ENCODE measurements at regions not wholly inside any gene's neighbourhood (a gene's known extent, or its start where the extent isn't known, plus 50 kb on each side); places are given as distances from the start of the nearest gene placed in this dataset.
"Not testable (repeated sequence)": the region's sequence is repeated elsewhere in the genome, so short reads cannot be mapped to it uniquely, and the experiment has no call there.

DNA sequence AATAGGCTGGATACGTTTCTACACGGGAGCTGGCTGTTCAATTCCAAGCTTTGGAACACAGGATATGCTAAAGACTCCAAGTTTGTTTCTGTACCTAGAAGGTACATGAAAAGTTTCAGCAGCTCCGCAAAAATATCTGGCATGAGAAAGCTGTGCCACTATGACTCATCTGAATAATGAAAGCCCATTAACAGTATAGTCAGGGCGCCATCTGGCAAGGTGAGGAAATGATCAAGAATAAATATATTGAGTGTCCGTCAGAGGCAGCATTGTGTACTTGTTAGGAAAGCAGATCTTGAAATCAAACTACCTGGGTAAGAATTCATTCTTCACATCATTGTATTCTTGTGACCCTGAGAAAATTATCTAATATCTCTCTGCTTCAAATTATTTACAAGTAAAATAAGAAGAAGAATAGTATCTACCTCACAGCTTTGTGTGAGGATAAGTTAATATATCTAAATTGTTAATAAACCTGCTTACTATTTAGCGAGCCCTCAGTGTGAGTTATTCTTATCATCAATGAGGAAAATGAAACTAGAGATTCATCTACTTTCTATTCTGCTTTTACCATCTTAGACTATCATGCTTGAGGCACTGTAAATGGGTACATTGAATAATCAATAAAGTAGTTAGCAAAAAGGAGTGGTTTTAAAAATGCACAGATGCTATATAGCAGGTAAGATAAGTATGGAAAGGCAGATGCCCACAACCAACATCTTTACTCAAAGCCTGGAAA, 53.5 kb downstream of the FSCB start:
- DNase-seq (ENCODE audit: low read depth, low spot score): no peak

DNA sequence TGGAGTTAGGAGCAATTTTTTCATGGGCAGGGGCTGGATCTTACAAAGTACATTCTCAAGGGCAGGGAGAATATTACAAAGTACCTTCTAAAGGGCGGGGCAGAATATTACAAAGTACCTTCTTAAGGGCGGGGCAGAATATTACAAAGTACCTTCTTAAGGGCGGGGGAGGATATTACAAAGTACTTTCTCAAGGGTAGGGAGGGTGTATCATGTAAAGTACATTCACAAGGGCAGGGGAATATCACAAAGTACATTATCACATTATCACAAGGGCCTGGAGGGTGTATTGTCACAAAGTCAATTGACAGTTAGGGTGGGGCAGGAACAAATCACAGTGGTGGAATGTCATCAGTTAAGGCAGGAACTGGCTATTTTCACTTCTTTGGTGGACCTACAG, 56.9 kb downstream of the FSCB start:
- not testable (repeated sequence) for DNase-seq (ENCODE audit: low read depth, low spot score)

DNA sequence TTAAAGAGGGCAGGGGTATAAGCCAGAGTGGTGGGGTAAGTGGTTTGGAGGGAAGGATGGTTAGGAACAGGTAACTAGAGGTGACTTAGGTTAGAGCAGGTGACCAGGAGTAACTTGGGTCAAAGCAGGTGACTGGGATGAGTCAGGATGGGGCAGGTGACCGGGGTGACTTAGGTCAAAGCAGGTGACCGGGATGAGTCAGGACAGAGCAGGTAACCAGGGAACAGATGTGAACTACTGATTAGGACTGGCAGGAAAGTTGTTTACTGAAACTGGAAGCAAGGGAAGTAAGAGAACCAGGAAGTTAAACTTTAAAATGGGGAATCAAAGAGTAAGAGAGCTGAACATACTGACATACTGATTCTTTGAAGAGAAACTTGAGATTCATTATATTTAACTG, 57.4 kb downstream of the FSCB start:
- no peak for DNase-seq (ENCODE audit: low read depth, low spot score)

DNA sequence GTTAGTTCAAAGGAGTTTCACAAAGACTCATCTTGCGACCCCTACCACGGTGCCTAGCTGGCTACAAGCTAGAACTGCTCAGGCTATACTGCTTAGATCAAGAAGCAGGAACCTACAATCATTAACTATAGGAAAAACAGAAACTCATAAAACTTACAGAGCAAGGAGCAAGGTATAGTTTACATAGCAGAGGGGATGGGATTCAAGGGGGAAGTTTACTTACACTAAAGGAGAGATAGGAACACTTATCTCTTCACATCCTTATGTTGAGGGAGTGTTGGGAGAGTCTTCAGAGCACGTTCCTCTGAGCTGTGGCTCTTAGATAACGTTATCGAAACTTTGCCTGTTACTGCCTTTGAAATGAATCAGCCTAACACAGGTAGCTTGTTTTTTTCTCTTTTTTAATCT, 58.1 kb downstream of the FSCB start:
- no peak for DNase-seq (ENCODE audit: low read depth, low spot score)

DNA sequence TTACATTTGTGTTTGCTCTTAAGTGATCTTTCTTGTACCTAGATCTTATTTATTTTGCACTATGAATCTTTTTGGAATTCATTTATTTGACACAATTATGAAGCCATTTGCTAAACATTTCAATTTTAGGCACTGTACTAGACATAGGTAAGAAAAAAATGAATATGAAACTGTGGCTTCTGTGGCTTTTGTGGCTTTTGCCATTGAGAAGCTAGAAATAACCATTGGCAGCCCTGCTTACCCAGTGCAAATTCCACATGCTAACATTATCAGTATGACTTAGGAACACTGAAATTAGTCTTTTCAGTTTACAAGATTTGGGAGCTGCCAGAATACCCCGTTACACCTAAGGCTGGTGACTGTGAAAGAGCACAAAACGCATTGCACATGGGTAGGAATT, 60.1 kb downstream of the FSCB start:
- DNase-seq (ENCODE audit: low read depth, low spot score): no peak

DNA sequence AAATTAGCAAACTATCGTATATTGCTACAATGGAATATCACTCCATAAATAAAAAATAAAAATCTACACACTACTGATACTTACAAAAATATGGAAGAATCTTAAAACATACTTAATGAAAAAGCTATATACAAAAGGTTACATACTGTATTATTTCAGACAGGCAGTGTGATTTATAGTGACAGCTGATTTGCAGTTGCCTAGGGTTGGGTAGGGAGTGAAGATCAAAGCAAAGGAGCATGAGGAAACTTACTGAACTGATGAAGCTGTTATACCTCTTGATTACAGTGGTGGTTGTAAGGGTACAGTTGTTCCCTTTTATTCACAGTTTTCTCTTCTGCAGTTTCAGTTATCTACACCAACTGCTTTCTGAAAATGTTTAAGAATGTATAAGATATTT, 62.6 kb downstream of the FSCB start:
- no peak for DNase-seq (ENCODE audit: low read depth, low spot score)

DNA sequence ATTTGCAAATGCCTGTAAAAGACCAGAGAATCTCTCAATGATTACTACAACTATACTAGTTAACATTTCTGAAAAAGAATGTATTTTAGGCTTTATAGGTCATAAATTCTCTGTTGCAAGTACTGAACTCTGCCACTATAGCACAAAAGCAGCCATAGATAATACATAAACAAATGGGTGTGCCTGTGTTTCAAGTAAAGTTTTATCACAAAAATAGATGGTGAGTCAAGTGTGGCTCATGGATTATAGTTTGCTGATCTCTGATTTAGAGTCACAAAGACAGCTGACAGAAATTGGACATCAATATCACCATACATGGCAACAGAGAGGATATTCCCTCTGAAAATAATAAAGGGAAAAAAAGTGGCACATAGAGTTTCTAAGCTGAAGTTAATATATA, 68.1 kb downstream of the FSCB start:
- DNase-seq (ENCODE audit: low read depth, low spot score): no peak

DNA sequence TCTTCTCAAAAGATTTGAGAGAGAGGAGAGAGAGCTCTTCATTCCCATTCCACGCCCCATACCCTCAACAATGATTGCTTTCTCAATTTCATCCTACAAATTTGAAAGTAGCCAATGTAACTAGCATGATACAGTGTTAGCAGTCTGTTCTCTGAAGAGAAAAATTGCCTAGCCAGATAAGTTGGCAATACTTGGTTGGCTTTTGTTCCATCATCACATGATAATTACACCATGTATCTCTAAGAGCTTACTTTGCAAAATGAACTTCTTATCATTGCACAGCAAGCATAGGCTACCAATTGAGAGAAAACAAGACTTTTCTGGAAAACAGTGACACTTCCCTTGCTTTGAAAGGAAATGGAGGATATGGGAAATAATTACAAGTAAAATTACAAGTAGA, 68.9 kb downstream of the FSCB start:
- DNase-seq (ENCODE audit: low read depth, low spot score): no peak

DNA sequence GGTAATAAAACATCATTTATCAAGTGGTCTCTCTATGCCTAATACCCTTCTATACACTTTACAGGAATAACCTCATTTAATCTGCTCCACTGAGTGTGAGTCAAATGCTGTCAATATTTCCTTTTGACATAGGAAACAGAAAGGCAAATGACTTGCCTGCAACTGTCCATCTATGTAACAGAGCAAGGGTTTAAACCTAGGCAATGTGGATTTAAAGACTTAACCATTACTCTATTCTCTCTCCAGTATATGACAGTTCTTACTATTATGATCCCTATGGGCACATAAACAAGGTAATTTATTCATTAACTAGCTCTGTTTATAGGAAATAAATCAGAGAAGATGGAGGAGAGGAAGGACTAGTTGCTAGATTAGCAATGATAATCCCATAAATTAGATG, 70.6 kb downstream of the FSCB start:
- no peak for DNase-seq (ENCODE audit: low read depth, low spot score)

DNA sequence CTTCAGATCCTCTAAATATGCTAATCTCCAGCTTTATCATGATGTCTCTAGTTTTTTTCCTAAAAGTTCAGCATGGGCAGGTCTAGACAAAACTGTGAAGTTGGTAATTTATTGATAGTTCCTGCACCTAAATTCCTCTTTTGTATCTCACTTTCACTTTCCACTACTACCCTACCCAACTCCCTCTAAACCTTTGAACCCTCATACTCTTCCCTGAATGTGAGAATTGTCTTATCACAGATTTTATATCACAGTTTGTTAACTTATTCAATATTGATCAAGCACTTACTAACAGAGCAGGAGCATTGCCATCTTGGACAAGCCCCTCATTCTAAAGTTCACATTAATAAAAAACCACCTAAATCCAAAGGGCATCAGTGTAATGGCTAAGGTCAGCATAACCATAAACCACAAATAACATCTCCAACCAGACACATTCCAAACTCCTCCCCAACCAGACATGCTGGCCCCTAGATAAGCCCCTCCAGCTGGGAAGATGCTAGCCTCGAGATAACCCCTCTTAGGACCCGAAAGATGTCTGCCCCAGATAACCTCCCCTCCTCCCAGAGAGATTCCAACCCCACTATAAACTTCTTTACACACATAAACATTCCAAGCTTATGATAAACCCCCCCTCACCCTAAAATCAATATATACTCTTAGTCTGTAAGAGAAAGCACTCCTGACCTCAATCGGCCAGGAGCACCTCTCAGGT, 78.7 kb downstream of the FSCB start:
- no peak for DNase-seq (ENCODE audit: low read depth, low spot score)

DNA sequence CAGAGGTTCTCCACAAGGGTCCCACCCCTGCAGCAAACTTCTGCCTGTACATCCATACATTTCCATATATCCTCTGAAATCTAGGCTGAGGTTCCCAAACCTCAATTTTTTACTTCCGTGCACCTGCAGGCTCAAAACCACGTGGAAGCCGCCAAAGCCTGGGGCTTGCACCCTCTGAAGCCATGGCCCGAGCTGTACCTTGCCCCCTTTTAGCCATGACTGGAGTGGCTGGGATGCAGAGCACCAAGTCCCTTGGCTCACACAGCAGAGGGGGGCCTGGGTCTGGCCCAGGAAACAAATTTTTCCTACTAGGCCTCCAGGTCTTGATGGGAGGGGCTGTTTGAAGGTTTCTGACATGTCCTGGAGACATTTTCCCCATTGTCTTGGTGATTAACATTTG, 84.4 kb downstream of the FSCB start:
- no peak for DNase-seq (ENCODE audit: low read depth, low spot score)

DNA sequence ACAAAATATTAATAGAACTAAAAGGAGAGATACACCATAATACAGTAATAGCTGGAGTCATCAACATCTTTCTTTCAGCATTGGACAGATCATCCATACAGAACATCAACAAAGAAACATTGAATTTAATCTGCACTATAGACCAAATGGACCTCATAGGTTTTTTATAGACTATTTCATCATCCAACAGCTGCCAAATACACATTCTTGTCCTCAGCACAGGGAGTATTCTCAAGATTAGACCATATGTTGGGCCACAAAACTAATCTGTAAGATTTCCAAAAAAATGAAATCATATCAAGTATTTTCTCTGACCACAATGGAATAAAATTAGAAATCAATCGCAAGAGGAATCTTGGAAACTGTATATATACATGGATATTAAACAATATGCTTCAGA, 86.9 kb downstream of the FSCB start:
- no peak for DNase-seq (ENCODE audit: low read depth, low spot score)

DNA sequence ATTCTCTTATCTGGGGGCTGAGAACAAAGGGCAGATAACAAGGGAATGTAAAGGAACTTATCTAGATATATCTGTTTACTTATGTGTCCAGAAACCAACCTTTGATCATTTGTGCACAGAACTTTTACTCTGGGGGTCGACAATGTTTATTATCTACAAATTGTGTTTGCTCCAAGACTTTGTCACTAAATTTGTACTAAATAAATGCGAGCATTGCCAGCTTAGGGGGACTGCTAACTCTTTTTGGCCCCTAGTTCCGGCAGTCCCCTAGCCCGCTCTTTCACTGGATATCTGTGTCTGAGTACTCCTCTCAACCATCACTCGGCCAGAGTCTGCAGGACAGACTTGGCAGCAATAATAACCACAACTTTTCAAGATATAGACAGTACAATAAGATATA, 88.2 kb downstream of the FSCB start:
- no peak for DNase-seq (ENCODE audit: low read depth, low spot score)

DNA sequence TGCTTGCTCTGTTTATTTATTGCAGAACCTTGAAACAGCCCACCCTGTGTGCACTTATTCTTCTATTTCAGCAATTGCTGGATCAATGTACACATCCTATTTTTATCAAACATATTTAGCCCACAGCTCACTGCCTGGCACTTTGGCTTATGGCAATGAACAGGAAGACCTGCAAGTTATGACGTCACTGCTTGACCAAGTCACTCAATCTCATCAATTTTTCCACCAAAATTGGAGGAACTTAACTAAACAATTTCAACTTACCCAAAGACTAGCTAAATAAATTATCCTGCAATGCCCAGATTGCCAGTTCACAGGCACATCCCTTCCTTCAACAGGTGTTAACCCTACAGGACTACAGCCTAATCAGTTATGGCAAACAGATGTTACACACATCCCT, 89.3 kb downstream of the FSCB start:
- no peak for DNase-seq (ENCODE audit: low read depth, low spot score)

DNA sequence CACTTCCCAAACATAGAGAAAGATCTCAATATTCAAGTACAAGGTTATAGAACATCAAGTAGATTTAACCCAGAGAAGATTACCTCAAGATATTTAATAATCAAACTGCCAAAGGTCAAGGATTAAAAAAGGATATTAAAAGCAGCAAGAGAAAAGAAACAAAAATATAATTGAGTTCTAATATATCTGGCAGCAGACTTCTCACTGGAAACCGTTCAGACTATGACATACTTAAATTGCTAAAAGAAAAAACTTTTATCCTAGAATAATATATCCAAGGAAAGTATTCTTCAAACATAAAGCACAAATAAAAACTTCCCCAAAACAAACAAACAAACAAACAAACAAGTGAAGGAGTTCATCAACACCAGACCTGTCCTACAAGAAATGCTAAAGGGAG, 92.4 kb downstream of the FSCB start:
- no peak for DNase-seq (ENCODE audit: low read depth, low spot score)

DNA sequence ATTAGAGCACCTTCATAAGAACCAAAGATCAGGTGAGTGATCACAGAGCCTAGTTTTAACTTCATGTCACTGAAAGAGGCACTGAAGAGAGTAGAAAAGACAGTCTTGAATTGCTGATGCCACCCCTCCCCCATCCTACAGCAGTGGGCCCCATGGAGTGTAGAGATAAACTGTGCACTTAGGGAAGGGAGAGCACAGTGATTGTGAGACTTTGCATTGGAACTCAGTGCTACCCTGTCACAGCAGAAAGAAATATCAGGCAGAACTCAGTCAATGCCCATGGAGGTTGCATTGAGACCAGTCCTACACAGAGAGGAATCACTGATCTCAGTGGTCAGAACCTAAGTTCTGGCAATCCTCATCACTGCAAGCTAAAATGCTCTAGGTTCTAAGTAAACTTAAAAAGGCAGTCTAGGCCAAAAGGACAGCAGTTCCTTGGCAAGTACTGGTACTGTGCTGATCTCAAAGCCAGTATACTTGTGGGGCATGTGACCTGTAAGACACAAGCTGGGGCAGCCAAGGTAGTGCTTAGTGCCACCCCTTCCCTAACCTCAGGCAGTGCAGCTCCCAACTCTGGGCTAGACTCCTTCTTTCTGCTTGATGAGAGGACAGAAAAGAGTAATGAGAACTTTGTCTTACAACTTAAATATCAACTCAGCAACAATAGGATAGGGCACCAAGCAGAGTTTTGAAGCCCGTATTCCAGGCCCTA, 94.1 kb downstream of the FSCB start:
- no peak for DNase-seq (ENCODE audit: low read depth, low spot score)

DNA sequence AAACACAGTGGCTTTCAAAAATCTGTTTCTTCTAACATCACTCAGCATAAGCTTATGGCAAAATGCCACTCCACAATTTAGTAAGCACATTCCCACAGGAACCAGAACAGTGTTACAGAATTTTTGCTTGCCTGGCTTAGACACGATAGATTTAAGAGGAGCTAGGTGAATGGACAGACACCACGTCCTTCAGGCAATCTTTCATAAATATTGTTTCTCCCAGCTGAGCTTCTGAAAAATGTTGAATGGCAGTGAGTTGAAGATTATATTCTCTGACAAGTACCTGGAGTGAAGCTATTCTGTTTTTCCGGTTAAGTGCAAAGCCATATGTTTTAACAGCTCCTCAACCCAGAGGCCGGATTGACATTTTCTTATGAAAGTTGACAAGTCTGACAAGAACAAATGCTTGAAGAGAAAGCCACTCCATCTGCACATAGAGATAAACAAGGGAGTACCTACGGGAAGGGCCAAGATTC, 102.0 kb downstream of the FSCB start:
- no peak for DNase-seq (ENCODE audit: low read depth, low spot score)

DNA sequence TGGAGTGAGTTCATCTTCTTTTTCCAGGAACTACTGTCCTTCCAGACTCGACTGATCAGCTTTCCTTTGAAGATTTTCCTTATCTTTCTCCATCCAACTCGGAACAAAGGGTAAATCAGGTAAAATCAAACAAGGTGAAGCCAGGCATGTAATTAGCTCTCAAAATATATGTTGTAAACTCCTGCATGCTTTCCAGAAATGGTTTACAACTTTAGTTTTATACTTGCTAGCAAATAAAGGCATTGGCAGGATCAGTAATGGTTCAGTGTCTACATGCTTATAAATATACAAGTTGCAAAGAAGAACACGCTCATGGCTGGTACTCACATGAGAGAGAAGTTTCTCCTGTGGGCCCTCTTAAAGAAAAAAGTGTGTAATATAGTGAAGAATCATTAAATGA, 102.5 kb downstream of the FSCB start:
- DNase-seq (ENCODE audit: low read depth, low spot score): no peak

DNA sequence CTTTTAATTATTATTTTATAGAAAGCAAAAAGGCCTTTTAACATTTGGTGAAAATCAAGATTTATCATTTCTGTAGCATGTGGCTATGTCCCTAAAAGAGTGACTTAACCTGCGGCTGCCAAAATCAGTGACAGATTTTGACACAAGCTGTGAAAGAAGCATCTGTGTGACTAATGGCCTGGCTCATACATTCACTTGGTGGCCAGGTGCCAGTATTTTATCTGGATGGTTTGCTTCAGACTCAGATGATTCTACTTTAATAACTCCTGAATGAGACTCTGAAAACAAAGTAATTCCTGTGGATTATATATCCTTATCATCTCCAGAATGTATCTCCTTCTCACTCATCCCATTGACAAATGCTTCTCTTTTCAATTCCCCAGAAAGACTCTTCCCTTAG, 103.0 kb downstream of the FSCB start:
- DNase-seq (ENCODE audit: low read depth, low spot score): no peak

DNA sequence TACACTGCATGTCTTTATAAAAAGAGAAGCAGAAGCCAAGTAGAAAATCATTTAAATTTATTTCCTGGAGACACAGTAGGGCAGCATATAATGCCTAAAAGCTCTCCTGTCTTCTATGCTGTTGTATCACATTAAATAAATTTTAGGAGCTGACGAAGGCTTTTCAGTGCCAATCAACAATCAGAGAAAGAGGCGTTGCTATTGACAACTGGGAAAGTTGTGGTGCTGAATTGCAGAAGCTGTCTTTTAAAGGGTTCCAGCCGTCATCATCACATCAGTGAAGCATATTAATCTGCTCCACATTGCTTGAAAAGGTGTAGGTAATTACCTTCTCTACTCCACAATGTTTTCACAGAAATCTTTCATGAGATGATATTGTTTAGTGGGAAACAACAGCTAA, 103.9 kb downstream of the FSCB start:
- DNase-seq (ENCODE audit: low read depth, low spot score): no peak

DNA sequence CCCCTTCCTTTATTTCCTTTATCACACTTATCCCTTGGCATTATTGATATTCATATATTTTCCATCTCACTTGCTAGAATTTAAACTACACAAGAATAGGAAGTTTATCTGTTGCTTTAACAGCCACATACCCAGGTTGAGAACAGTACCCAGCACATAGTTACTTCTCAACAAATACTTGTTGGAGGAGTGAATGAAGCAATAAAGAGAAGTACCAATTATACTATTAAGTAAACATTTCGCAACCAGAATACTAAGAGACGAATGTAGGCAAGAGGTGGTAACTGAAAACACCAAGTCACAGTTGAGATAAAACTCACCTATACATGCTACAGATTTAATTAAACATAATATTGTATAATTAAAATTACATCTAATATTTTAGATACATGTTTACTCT, 110.9 kb downstream of the FSCB start:
- no peak for DNase-seq (ENCODE audit: low read depth, low spot score)

DNA sequence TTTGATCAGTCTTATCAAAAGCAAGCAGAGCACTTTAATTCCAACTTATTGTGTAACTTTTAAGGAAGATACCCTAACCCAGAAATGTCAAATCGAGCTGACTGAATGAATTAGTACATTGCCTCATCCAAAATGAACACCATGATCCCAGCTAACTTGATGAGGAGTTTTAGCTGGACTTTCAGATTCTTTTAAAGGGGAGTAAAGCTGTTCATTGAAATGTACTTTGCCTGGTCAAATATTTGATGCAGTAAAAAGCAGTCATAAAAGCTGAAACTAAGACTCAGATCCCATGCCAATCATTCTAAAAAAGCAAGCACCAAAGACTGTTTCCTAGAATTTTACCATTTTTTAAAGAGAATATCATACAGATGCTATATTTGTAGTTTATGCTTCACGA, 114.1 kb downstream of the FSCB start:
- DNase-seq (ENCODE audit: low read depth, low spot score): no peak

DNA sequence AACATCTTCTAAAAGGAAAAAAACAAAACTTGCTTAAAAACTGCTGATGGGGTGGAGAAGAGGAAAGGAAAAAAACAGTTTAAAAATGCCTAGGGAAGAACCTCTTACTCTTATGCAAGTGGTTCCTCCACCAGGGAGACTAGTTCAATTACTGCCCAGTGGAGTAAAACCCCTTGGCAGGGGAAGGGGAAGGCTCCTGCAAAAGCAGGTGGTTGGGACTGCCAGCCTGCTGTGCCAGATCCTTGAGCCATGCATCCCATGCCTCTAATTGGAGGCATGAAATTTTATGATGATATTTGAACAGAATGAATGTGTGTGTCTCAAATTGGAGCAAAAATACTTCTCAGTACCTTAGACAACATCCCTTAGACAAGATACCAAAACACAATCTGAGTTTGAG, 118.8 kb downstream of the FSCB start:
- no peak for DNase-seq (ENCODE audit: low read depth, low spot score)
